DND-41 (cell line): ENCODE measurements at regions not wholly inside any gene's neighbourhood (a gene's known extent, or its start where the extent isn't known, plus 50 kb on each side); places are given as distances from the start of the nearest gene placed in this dataset.

Experiments
- ATAC-seq: fragments of 200-7000 bp; cut with Tn5 transposase; 3 replicates; pipeline ENCODE4 v1.9.1; 2021; ENCODE audit warnings: low read depth; ENCODE audit not compliant: insufficient read depth
- DNase-seq: peaks from one replicate; pipeline ENCODE4 v3.0.0-alpha.2; 2020
- H2AFZ ChIP-seq: 2 replicates; pipeline ENCODE4 v1.6.0; 2012; ENCODE audit warnings: low read depth, low read length
- H3K27ac ChIP-seq: 2 replicates; pipeline ENCODE4 v1.5.1; 2012; ENCODE audit warnings: low read length, inconsistent platforms
- H3K27me3 ChIP-seq: fragments of 200-600 bp; sonication (generic); 2 replicates; pipeline ENCODE4 v1.6.0; 2012; ENCODE audit warnings: low read length, mild to moderate bottlenecking, inconsistent platforms; ENCODE audit not compliant: insufficient read depth, poor library complexity
- H3K36me3 ChIP-seq: 2 replicates; pipeline ENCODE4 v1.5.1; 2012; ENCODE audit warnings: low read length, inconsistent platforms; ENCODE audit not compliant: insufficient read depth
- H3K4me1 ChIP-seq: 2 replicates; pipeline ENCODE4 v1.5.1; 2012; ENCODE audit warnings: mild to moderate bottlenecking, low read length; ENCODE audit not compliant: insufficient read depth
- H3K4me2 ChIP-seq: 2 replicates; pipeline ENCODE4 v1.6.0; 2012; ENCODE audit warnings: mild to moderate bottlenecking, moderate library complexity, low read length, inconsistent platforms; ENCODE audit not compliant: insufficient read depth
- H3K4me3 ChIP-seq, 2 experiments: fragments of 200-600 bp in 1 of 2; shearing (Covaris generic) in 1 of 2; 2 replicates each; pipeline ENCODE4 v1.5.1; 2012 to 2016; ENCODE audit warnings: inconsistent platforms in 2 of 2, low read length in 2 of 2, mild to moderate bottlenecking in 2 of 2, low read depth in 1 of 2, moderate library complexity in 1 of 2
- H3K79me2 ChIP-seq: 2 replicates; pipeline ENCODE4 v1.6.0; 2012; ENCODE audit warnings: low read length, inconsistent platforms; ENCODE audit not compliant: insufficient read depth
- H3K9ac ChIP-seq: 2 replicates; pipeline ENCODE4 v1.6.0; 2012; ENCODE audit warnings: low read depth, mild to moderate bottlenecking, inconsistent platforms, low read length, moderate library complexity
- H3K9me3 ChIP-seq: 2 replicates; pipeline ENCODE4 v1.5.1; 2012; ENCODE audit warnings: low read length, moderate library complexity, mild to moderate bottlenecking, inconsistent platforms; ENCODE audit not compliant: insufficient read depth, severe bottlenecking
- H4K20me1 ChIP-seq: 2 replicates; pipeline ENCODE4 v1.6.0; 2012; ENCODE audit warnings: low read length; ENCODE audit not compliant: insufficient read depth
- EZH2 ChIP-seq: IDR thresholded peaks from 3 replicates; pipeline ENCODE4 v1.6.1; 2012; ENCODE audit warnings: borderline replicate concordance, low read depth, mild to moderate bottlenecking, moderate library complexity, low read length, inconsistent platforms; ENCODE audit not compliant: severe bottlenecking
- TF ChIP-seq, protein P1 (sequence below): IDR thresholded peaks from 2 replicates; pipeline ENCODE4 v1.5.1; 2012; ENCODE audit warnings: borderline replicate concordance, low read length, moderate library complexity, mild to moderate bottlenecking; ENCODE audit not compliant: poor library complexity, severe bottlenecking; ENCODE audit errors: extremely low read depth

DNA sequence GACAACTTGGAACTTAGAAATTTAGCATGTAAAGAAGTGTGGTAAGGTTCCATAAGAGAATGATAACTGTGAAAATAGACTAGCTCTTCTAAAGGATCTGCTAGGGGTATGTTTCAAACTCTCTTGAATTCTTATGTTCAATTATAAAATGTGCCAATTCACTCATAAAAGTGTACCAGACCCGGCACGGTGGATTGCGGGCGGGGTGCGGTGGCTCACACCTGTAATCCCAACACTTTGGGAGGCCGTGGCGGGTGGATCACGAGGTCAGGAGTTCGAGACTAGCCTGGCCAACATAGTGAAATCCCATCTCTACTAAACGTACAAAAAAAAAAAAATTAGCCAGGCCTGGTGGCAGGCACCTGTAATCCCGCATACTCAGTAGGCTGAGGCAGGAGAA lies 105.4 kb upstream of the CAV2 start:
- TF ChIP-seq, protein P1, sequence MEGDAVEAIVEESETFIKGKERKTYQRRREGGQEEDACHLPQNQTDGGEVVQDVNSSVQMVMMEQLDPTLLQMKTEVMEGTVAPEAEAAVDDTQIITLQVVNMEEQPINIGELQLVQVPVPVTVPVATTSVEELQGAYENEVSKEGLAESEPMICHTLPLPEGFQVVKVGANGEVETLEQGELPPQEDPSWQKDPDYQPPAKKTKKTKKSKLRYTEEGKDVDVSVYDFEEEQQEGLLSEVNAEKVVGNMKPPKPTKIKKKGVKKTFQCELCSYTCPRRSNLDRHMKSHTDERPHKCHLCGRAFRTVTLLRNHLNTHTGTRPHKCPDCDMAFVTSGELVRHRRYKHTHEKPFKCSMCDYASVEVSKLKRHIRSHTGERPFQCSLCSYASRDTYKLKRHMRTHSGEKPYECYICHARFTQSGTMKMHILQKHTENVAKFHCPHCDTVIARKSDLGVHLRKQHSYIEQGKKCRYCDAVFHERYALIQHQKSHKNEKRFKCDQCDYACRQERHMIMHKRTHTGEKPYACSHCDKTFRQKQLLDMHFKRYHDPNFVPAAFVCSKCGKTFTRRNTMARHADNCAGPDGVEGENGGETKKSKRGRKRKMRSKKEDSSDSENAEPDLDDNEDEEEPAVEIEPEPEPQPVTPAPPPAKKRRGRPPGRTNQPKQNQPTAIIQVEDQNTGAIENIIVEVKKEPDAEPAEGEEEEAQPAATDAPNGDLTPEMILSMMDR = no peak
- no peak for TF ChIP-seq EZH2
- no peaks in the 10 kb centered on the region for H3K4me1 ChIP-seq
- no peaks in the 10 kb centered on the region for H4K20me1 ChIP-seq
- H3K9me3 ChIP-seq = no peaks in the 10 kb centered on the region
- no peak overlapping the region for H3K4me3 ChIP-seq
- no peak overlapping the region for H3K4me2 ChIP-seq
- no peak overlapping the region for H3K9ac ChIP-seq
- no peak overlapping the region for H3K27ac ChIP-seq
- H3K79me2 ChIP-seq = no peaks in the 10 kb centered on the region
- no peak for DNase-seq
- H3K27me3 ChIP-seq = no peaks in the 10 kb centered on the region
- H3K36me3 ChIP-seq = no peaks in the 10 kb centered on the region
- H2AFZ ChIP-seq = no peak overlapping the region
- ATAC-seq = no peak

DNA sequence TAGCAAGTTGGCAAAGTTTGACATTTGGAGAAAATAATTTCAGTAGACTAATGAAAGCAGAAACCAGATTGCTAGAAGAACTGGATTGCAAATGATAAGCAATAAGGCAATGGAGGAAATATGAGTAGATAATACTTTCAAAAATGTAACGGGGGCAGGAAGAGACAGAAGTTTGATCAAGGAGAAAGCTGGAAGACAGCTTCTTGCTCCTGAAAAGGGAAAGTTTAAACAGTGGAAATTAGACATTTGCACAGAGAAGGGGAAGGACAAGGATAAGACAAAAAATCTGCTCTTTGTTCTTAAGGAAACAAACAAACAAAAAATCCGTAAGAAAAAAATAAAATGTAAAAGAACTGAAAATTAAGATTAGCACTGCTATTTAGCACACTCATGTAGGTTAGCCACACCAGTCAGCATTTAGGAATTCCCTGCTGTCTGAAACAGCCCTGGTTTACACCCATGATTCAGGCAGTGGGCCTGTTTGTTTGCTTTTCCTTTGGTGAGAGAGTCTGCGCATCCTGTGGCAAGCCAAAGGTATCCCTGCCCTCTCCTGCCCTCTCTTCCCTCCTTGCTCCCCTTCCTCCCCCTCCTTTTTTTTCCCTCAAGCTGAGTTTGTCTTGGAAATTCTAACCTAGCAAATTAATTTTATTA lies 104.3 kb upstream of the CAV2 start:
- H4K20me1 ChIP-seq = no peaks in the 10 kb centered on the region

DNA sequence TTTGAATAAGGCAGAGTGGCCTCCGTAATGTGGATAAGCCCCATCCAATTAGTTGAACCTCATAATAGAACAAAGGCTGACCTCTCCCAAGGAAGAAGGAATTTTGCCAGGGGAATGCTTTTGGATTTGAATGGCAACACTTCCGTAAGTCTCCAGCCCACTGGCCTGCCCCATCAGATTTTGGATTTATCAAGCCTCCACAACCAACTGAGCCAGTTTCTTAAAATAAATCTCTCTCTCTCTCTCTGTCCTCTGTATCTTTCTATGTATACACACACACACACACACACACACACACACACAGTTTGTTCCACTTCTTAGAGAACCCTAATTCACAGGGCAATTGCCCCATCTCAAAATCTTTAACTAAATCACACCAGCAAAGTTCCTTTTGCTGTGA lies 100.9 kb upstream of the CAV2 start:
- H3K4me1 ChIP-seq = no peaks in the 10 kb centered on the region
- no peak for ATAC-seq
- H2AFZ ChIP-seq = no peak overlapping the region
- no peak overlapping the region for H3K4me3 ChIP-seq
- no peak for DNase-seq
- H3K4me2 ChIP-seq = no peak overlapping the region
- H3K79me2 ChIP-seq = no peaks in the 10 kb centered on the region
- H3K9ac ChIP-seq = no peak overlapping the region
- no peaks in the 10 kb centered on the region for H3K27me3 ChIP-seq
- H3K27ac ChIP-seq = no peak overlapping the region
- H3K9me3 ChIP-seq = no peaks in the 10 kb centered on the region
- TF ChIP-seq, protein P1 = no peak
- TF ChIP-seq EZH2 = no peak
- no peaks in the 10 kb centered on the region for H3K36me3 ChIP-seq
- H4K20me1 ChIP-seq = no peaks in the 10 kb centered on the region

More for the DNA sequence above, 104.3 kb upstream of the CAV2 start:
- Histone ChIP-seq H3K27me3 (no peaks in the 10 kb centered on the region), H3K9ac (no peak overlapping the region), H3K36me3 (no peaks in the 10 kb centered on the region), H3K4me1 (no peaks in the 10 kb centered on the region), H3K4me3 (no peak overlapping the region), H3K4me2 (no peak overlapping the region), H3K27ac (no peak overlapping the region), H3K79me2 (no peaks in the 10 kb centered on the region), H2AFZ (no peak overlapping the region), H3K9me3 (no peaks in the 10 kb centered on the region)
- no peak for TF ChIP-seq EZH2
- TF ChIP-seq, protein P1 = no peak
- ATAC-seq (no peak), DNase-seq (no peak)
